ENCODE measurements at regions not wholly inside any gene's neighbourhood (a gene's known extent, or its start where the extent isn't known, plus 50 kb on each side); places are given as distances from the start of the nearest gene placed in this dataset.
A peak's percentile ranks its signal among the peaks of the same experiment; 100 is the strongest.

GRCh38 chr5:21171038-21171437, 1183.0 kb upstream of the CDH18 start:
- DNase-seq (ENCODE audit: low spot score), result no peak

- DNase-seq (ENCODE audit: low spot score), result no peak
These were observed 1180.6 kb upstream of the CDH18 start for GRCh38 chr5:21168557-21168956.

GRCh38 chr5:21165344-21165743, 1177.3 kb upstream of the CDH18 start:
- DNase-seq (ENCODE audit: low spot score), result no peak

GRCh38 chr5:21164425-21164824, 1176.4 kb upstream of the CDH18 start:
- DNase-seq (ENCODE audit: low spot score), result no peak

- no peak for DNase-seq (ENCODE audit: low spot score)
These were observed 1171.6 kb upstream of the CDH18 start for GRCh38 chr5:21159510-21160059.

- DNase-seq (ENCODE audit: low spot score), result no peak
These were observed 1166.5 kb upstream of the CDH18 start for GRCh38 chr5:21154526-21154925.

GRCh38 chr5:21152611-21153010, 1164.6 kb upstream of the CDH18 start:
- peak; percentile 18 for DNase-seq (ENCODE audit: low spot score)

GRCh38 chr5:21145376-21145775, 1157.4 kb upstream of the CDH18 start:
- no peak for DNase-seq (ENCODE audit: low spot score)

GRCh38 chr5:21143686-21144085, 1155.7 kb upstream of the CDH18 start:
- no peak for DNase-seq (ENCODE audit: low spot score)

- DNase-seq (ENCODE audit: low spot score), result no peak
These were observed 1154.8 kb upstream of the CDH18 start for GRCh38 chr5:21142791-21143190.

- DNase-seq (ENCODE audit: low spot score), result no peak
These were observed 1153.0 kb upstream of the CDH18 start for GRCh38 chr5:21140987-21141386.

GRCh38 chr5:21126236-21126635, 1138.2 kb upstream of the CDH18 start:
- DNase-seq (ENCODE audit: low spot score), result no peak

GRCh38 chr5:21125238-21125983, 1137.4 kb upstream of the CDH18 start:
- DNase-seq (ENCODE audit: low spot score), result no peak

GRCh38 chr5:21121213-21121612, 1133.2 kb upstream of the CDH18 start:
- no peak for DNase-seq (ENCODE audit: low spot score)

- DNase-seq (ENCODE audit: low spot score), result no peak
These were observed 1109.7 kb upstream of the CDH18 start for GRCh38 chr5:21097661-21098060.

GRCh38 chr5:21094619-21095018, 1106.6 kb upstream of the CDH18 start:
- no peak for DNase-seq (ENCODE audit: low spot score)

- no peak for DNase-seq (ENCODE audit: low spot score)
These were observed 1099.8 kb upstream of the CDH18 start for GRCh38 chr5:21087766-21088165.

- no peak for DNase-seq (ENCODE audit: low spot score)
These were observed 1097.8 kb upstream of the CDH18 start for GRCh38 chr5:21085791-21086190.

- DNase-seq (ENCODE audit: low spot score), result no peak
These were observed 1084.0 kb upstream of the CDH18 start for GRCh38 chr5:21071986-21072385.

- DNase-seq (ENCODE audit: low spot score), result peak; percentile 8
These were observed 1083.4 kb upstream of the CDH18 start for GRCh38 chr5:21071421-21071820.

GRCh38 chr5:21070858-21071257, 1082.9 kb upstream of the CDH18 start:
- no peak for DNase-seq (ENCODE audit: low spot score)

- no peak for DNase-seq (ENCODE audit: low spot score)
These were observed 1079.7 kb upstream of the CDH18 start for GRCh38 chr5:21067724-21068123.

- no peak for DNase-seq (ENCODE audit: low spot score)
These were observed 1075.1 kb upstream of the CDH18 start for GRCh38 chr5:21063146-21063545.

GRCh38 chr5:21058289-21058688, 1070.3 kb upstream of the CDH18 start:
- no peak for DNase-seq (ENCODE audit: low spot score)
